Gastrocnemius medialis (tissue), 4 donors: ENCODE measurements at regions not wholly inside any gene's neighbourhood (a gene's known extent, or its start where the extent isn't known, plus 50 kb on each side); places are given as distances from the start of the nearest gene placed in this dataset.

ENCODE experiments used
- POLR2A ChIP-seq, 2 donors: fragments of 450-650 bp; IDR thresholded peaks; one replicate each; pipeline ENCODE4 v1.6.1; 2017; ENCODE audit warnings: antibody characterized with exemption in 2 of 2, mild to moderate bottlenecking in 2 of 2, moderate library complexity in 2 of 2
- TF ChIP-seq, protein P1 (sequence below), 5 experiments: fragments of 450-650 bp in 3 of 5; fragments of 200-600 bp in 2 of 5; sonication (generic) in 2 of 5; IDR thresholded peaks in 4 of 5; conservative IDR thresholded peaks in 1 of 5; 1 replicate in 4 of 5; 2 replicates in 1 of 5; pipeline ENCODE4 v1.5.1; 2016 to 2019; ENCODE audit warnings: antibody characterized with exemption in 5 of 5, mild to moderate bottlenecking in 3 of 5, moderate library complexity in 3 of 5

DNA sequence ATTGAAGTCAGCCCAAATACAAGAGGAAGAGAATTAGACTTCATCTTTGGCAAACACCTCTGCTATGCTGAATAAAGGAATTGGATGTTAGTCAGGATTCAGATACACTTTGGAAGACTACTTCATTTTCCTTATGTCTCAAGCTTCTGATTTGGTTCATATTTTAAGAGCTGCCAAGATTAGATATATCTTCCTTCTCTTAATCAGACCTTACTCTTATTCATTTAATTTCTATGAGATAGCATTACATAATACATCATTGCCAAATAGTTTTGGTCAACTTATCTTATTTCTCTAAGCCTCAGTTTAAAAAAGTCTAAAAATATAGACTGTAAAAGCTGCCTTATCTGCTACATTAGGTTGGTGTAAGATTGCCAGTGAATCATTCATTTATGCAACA lies 330.6 kb upstream of the NAV3 start:
- TF ChIP-seq, protein P1, sequence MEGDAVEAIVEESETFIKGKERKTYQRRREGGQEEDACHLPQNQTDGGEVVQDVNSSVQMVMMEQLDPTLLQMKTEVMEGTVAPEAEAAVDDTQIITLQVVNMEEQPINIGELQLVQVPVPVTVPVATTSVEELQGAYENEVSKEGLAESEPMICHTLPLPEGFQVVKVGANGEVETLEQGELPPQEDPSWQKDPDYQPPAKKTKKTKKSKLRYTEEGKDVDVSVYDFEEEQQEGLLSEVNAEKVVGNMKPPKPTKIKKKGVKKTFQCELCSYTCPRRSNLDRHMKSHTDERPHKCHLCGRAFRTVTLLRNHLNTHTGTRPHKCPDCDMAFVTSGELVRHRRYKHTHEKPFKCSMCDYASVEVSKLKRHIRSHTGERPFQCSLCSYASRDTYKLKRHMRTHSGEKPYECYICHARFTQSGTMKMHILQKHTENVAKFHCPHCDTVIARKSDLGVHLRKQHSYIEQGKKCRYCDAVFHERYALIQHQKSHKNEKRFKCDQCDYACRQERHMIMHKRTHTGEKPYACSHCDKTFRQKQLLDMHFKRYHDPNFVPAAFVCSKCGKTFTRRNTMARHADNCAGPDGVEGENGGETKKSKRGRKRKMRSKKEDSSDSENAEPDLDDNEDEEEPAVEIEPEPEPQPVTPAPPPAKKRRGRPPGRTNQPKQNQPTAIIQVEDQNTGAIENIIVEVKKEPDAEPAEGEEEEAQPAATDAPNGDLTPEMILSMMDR (IDR thresholded peaks at IDR 0.05 in 4 of 5, conservative IDR thresholded peaks at IDR 0.05 in 1 of 5), result no peak
- no peak for TF ChIP-seq POLR2A (IDR thresholded peaks at IDR 0.05)
